ENCODE measurements at regions not wholly inside any gene's neighbourhood (a gene's known extent, or its start where the extent isn't known, plus 50 kb on each side); places are given as distances from the start of the nearest gene placed in this dataset.

- DNase-seq: no peak
Observed at GRCh38 chr3:152516216-152516615, 247.5 kb downstream of the MBNL1 start.

DNA sequence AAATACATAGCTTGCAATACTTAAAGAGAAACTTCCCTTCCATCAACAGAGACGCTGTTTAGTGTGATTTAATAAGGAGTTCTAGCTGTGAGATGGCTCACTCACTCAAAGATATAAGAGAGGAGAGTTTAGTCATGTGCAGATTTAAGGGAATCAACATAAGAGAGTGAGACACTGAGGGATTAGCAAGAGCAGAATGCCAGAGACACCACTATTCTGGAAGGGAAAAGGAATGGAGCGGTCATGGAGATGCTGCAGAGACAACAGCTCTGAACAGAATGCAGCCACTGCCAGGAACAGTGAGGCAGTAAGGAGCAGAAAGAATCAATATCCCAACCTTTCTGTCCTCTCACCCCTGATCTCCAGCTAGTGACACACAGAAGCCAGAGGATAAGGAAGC is 248.8 kb downstream of the MBNL1 start:
- no peak for DNase-seq

DNA sequence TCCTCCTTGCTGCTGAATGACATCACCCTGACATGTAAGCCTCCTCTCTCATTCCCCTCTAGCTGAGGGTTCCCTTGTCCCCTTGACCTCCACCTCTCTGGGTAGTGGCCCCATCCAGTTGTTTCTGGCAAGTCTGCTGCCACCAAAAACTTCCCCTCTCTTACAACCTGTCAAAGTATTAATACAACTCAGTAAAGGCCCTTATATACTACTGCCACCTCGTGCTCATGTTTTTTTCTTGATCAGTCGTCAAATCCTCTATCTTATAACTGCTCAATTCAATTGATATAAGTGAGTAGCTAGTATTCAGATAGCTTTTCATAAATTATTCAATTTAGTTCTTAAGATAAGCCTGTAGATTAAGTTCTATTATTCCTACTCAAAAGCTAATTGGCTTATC is 249.6 kb downstream of the MBNL1 start:
- DNase-seq: no peak

DNA sequence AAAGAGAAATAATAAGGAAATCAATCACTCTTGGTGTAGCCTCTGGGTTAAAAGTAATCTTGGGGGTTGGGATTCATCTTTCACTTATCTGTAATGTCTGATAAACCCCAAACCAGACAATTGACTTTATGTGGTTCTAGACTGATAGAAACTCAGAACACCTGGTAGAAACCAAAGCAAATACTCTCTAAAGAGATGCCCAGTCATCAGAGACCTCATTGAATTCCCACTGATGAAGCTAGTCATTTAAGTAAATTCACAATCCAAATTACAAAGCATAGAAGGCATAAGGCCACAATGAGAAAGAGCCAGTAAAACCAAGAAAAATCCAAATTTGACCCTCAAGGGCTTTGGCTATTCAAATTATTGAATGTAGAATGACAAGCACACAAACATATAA is 250.6 kb downstream of the MBNL1 start:
- DNase-seq: no peak

DNA sequence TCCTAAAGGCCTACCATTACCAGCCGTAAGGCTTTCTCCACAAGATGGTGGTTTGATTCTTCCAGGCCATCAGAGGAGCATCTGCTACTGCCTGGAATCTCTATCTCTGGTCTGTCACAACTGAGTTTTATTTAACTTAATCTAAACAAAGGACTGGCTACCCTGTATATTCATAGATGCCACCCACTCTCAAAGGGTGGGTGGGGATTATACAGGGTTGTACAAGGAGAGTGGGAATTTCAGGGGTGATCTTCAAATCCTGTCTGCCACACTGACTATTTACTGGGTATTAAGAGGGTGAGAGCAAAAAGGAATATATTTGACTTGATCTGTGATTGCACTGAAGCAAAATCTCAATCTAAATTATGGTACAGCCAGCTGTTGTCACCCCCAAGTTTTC is 253.3 kb downstream of the MBNL1 start:
- no peak for DNase-seq

DNA sequence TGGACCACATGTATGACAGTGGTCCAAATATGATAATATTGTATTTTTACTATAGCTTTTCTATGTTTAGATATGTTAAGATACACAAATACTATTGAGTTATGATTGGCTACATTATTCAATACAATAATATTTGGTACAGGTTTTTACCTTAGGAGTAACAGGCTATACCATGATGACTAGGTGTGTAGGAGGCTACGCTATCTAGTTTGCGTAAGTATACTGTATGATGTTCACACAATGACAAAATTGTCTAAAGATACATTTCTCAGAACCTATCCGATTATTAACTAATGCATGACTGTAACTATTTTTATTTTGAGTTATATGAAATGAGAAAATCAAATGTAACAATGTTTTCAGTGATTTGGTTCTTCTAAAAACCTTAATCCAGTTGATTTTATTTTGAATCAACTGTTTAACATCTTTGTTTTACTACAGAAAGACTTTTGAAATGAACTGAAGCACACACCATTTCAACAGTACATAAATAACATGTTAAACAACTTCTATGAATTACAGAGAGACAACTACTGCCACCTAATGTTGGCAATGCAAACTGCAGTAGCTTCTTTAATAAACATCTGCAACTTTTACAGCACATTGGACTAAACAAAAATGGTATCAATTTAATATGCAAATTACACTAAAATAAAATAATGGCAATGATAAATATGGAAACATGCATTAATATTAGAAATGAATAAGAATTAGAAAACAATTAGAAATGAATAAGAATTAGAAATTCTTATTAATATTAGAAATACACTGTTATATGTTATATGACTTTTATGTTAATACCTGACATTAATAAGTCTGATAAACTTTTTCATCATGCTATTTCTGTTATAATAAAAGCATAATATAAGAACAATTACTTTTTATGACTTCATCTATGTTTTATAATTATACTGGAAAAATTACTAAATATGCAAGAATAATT is 255.7 kb downstream of the MBNL1 start:
- peak; percentile 33 for DNase-seq

- DNase-seq: no peak
Observed at GRCh38 chr3:152531717-152532116, 263.0 kb downstream of the MBNL1 start.

- DNase-seq: no peak
Observed at GRCh38 chr3:152538518-152538917, 269.8 kb downstream of the MBNL1 start.

DNA sequence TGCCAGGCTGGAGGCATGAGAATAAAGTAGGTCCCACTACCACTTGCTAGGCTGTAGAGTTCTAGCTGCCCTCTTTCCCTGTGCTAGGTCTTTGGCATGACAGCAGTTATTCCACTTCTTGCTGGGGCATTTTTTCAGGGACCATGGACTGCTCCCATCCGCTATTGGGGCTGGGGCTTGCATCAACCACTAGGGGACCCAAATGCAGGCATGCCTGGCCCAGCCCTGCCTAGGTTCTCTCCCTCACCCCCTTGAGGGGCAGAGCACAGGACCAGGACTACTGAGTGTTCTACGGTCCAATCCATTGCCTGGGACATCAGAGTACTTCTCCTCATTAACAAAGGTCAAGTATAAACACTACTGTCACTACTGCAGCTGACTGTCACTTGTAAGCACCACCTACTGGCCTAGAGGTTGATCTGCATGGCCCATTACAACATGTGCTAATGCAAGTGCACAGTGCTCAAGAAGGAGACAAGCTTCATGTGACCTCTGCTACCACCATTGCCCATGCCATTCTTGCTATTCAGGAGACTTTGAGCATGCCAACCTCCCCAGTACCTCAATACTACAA is 270.5 kb downstream of the MBNL1 start:
- DNase-seq: no peak

DNA sequence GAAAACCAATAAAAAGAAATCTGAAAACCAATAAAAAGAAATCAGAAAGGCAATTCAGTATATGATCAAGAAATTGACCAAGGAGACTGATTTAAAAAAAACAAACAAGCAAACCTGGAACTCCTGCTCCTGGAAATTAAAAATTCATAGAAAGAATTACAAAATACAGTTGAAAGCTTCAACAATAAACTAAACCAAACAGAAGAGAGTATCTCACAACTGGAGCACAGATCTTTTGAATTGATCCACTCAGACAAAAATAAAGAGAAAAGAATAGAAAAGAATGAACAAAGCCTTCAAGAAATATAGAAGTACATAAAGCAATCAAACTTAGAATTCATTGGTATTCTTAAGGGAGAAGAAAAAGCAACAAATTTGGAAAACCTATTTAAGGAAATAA is 271.4 kb downstream of the MBNL1 start:
- DNase-seq: no peak

DNA sequence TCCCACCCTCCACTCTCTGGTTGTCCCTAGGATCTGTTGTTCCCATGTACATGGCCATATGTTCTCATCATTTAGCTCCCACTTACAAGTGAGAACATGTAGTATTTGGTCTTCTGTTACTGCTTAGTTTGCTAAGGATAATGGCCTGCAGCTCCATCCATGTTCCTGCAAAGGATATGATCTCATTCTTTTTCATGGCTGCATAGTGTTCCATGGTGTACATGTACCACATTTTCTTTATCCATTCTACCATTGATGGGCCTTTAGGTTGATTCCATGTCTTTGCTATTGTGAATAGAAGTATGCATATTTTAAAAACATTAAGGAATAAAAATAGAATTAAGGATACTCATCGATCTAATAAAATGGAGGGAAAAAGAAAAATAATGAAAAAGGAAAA is 278.4 kb downstream of the MBNL1 start:
- DNase-seq: no peak

DNA sequence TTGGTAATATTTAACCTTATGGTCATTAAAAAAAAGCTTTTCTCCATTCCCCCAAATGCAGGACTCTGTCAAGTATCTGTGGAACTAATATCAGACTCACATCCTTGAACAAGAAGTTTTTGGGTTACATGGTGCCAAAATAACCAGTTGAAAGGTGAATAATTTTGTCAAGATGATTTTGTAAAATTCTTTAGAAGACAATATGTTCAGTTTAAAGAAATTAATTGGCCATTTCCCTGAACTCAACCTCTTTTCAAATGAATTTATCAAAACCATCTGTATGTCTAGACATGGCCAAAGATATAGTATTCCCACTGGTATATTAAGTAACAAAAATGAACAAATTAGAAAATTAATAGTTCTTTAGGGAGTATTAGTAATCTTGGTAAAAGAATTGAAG is 280.5 kb downstream of the MBNL1 start:
- no peak for DNase-seq

DNA sequence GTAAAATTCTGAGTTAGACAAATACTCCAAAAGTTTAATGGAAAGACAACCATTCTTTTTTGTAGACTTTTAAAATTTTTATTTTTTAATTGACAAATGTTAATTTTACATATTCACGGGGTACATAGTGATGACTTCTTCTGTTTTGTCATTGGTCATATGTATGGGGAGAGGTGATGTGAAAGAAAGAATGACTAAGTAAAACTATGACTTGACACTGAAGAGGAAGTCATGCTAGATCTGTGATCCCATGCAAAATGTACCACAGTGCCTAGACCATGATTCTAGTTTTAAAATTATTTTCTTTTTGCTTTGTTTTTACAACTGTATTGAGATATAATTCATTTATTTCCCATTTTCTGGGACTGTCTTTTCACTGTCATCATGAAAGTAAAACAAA is 281.6 kb downstream of the MBNL1 start:
- no peak for DNase-seq

GRCh38 chr3:152554980-152555379 is 280.0 kb upstream of the P2RY1 start:
- no peak for DNase-seq

DNA sequence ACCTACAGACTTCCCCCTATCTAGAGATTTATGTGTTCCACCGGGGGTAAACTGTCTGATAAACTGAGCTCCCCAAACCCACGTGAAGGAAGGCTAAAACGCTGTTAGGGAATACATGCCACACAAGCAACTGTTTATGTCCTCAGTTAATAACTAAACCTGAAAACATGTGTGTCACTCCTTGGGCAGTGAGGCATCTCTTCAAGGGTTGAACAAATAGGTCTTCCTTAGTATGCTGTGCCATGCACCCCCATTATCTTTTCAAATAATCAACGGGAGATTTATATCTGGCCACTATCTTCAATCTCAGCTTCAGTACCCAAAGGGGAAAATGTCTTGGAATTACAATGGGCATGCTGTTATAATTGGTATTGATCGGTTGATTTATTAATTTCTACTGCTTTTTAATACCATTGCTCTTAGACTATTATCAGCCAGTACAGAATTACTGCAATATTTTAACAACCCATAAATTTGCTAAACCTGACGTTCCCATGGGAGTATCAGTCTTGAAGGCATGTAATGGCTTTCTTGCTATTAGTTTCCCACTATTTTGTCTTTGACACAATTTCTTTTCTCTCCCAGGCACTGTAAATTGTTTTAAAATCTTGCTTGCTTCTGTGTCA is 279.2 kb upstream of the P2RY1 start:
- no peak for DNase-seq

- no peak for DNase-seq
Observed at GRCh38 chr3:152556731-152557254, 278.1 kb upstream of the P2RY1 start.

DNA sequence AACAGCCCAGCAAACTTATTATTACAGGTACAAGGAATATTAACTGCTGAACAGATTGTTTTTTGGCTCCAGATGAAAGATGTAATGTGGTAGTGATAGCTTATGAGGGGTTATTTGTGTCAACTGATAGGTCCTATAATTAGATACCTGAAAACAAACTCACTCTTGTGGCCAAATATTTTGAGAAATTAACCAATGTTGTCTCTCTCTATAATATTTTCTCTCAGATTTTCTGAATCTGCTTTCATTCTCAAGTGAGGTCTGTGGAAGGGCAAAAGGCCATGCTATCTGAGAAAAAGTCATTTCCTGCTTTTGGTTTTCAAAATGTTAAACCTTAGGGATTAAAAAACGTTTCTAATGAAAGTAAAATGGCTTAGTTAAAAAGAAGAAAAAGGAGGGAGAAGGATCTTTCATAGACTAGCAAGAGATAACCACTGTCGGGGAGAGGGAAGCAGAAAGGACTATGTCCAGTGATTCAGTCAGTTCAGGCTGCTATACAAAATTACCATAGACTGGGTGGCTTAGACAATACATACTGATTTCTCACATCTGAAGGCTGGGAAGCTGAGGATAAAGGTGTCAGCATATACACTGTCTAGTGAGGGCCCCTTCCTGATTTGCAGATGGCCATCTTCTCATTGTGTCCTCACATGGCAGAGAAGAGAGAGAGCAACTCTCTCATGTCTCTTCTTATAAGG is 277.5 kb upstream of the P2RY1 start:
- no peak for DNase-seq

DNA sequence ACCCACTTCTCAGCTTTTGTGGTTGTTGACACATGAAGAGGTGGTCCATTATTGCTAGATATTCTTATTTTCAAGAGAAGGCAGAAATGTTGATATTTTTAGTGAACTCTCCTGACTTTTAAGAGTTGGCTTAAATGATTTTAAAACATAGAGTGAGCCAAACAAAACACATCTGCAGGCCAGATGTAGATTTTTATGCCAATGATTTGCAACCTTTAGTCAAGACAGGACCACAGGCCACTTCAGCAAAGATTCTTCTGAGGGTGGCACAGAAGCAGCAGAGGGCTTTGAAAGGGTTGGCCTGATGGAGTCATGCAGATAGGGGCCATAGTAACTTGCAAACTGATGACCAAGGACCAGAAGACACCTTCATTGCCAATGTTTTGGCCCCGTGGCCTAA is 276.5 kb upstream of the P2RY1 start:
- DNase-seq: no peak

GRCh38 chr3:152559246-152559645 is 275.7 kb upstream of the P2RY1 start:
- no peak for DNase-seq

DNA sequence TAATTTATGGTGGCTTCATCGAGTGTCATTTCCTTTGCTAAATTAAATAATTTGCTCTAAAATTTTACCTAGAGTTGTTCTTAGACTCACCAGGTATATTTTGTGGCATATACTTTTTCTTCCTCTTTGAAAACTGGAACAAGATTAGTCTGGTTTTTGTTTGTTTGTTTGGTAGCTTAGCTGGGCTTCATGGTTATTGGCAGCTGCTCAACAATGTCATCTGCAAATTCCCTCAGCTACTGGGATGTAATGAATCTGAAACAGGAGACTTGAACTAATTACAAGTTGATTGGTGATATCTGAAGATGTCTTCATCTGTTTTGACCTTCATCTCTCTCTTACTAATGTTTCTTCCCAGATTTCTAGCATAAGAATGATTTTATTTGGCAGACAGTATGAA is 270.5 kb upstream of the P2RY1 start:
- no peak for DNase-seq

DNA sequence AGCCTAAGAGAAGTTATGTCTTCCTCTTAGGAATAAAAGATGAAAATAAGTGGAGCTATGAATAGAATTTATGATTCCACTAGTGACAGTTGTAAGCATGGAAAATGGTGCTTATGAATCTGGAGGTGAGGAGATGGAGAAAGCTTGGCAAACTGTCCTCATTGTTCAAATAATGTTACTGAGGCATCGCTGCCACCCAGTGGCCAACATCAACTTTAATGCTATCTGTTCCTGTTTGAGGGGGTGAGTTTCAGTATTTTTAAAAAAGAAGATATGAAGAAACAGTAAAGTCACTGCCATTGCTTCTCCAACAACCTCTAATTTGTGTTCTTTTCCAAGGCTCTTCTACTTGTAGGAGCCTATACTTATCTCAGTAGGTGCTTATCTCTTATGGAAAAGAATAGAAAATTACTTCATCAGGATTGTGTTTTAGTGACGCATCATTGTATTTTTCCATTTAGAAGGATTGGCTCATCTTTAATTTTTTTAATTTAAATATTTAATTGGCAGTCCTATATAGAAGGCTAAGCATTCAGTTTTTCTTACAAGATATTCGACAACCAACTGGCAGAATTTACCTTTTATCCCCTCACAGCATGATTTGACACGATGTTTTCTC is 260.4 kb upstream of the P2RY1 start:
- no peak for DNase-seq

GRCh38 chr3:152578769-152579168 is 256.2 kb upstream of the P2RY1 start:
- no peak for DNase-seq

DNA sequence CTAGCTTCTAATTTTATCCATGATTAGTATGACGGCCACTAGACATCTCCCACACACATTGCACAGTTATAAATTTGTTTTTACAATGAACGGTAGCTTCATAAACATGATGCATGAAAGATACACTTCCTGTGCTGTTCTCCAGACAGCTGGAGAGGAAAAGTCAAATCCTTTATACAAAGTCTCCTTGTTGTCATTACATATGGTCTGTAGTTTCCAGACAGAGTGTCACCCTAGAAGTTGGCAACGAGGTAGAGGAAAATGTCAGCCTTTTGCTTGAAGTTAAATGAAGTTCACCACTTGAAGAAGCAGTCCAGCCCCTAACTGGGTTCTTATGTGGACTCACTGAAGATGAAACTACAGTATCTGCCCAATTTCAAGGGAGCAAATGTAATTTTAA is 253.0 kb upstream of the P2RY1 start:
- DNase-seq: no peak
